NCI-H2029 treated with DMSO at 0.1 percent for 48 hours (cell line): ENCODE measurements at regions not wholly inside any gene's neighbourhood (a gene's known extent, or its start where the extent isn't known, plus 50 kb on each side); places are given as distances from the start of the nearest gene placed in this dataset.

Source experiments
- DNase-seq: peaks from one replicate; lab custom pipeline; 2025; lab: John Stamatoyannopoulos, UW

DNA sequence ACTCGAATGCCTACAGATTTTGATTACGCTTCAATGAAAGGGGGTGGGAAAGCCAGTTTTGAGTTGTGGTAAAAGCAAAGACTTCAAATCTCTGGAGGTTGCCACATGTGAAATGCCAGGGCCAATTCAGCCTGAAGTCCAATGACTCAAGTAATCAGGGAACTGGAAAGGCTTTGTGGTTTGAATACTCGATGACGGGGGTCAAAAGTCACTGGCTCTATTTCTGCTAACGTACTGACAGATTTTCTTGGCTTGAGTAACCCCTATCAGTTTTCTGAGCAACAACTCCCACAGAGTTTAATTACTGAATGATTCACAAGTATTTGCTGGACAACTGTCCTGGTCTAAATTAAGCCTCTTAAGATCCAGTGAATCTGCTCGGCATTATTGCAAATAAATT lies 152.2 kb downstream of the SIPA1L2 start:
- DNase-seq, result no peak

DNA sequence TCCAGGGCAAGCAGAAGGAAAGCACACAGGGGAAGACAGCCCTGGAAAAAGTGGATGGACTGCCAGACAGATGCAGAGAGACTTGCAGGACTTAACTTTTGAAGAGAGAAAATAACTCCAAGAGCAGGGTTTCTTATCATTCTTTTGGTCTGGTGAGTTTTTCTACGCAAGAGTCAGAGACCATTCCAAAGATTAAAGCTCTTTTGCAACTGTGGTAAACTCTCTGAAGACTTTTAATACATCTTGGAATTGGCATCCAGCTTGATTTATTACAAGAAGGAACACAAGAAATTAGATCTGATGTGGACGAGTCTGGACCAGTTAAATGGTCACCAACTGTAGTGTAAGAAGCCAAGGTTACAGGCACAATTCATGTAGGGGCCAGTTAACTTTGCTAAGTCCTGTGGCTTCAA lies 153.4 kb downstream of the SIPA1L2 start:
- DNase-seq, result no peak

DNA sequence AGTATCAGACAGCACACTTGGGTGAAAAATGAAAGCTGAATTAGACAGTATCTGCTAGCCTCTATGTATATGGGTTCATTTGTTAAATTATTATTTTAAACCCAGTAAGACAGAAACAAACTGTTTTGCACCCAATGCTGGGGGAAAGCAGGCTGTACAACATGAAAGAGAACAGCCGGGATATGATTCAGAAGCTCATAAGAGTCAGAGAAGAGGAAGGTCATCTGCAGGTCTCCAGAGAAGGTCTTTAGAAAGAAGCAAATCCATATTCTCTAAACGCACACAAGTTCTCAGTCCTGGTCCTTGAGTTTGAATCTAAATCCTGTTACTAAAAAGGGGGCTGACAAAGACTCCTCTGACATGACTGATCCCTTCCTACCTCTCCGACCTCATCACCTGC lies 155.1 kb downstream of the SIPA1L2 start:
- no peak for DNase-seq

DNA sequence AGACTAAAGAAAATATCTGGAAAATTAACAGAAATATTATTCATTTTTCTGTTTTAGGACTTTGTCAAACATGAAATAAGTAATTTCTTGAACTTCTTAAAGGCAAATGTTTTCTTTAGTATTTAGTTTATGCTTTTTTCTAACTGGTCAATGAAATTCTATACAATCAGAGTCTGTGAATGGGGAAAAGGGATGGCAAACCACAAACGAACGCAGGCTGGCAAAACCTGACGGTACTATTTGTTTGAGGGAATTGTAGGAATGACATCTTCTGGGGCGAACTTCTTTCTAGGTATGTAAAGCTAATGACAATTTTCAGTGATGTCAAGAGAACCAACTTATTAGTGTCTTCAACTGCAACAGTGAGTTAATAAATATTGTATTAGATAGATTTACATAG lies 156.0 kb downstream of the SIPA1L2 start:
- no peak for DNase-seq

DNA sequence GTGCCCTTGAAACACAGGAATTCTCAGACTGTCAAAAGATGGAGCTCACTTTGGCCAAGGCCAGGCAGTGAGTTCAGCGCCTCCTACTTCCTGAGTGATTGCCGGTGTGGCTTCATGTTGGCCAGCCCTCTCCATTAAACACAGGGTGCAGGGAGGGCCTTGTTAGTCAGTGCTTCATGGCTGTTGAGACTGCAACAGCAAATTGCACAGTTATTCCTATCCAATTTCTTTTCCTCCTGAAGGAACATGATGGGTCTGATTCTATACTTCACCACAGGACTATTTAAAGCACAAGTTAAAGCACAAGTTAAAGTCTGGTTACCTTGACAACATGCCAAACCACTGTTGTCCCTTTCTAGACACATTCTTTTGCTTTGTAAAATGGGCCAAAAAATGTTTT lies 156.6 kb downstream of the SIPA1L2 start:
- DNase-seq, result no peak

DNA sequence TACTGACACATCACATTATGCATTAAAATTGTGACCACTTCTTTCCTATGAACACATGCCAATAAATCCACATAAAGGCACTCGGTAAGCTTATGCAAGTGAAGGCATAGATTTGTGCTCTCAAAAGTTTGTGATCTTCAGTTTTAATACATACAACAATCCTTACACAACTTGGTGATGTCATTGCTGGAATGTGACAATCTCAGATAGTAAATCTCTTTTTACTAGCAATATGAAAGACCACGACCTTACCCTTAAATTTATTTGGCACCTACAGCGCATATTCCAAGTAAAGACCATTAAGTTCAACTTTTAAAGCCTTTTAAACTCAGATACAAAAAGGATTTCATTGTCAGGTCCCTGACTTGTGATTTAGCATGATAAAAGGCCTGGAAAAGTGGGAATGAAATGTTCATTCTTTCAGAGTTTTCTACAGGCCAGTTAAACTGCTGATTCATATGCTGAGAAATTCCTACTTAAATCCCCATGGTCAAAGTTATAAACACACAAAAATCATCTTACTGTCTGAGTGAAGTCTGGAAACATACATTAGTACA lies 157.4 kb downstream of the SIPA1L2 start:
- DNase-seq, result no peak

DNA sequence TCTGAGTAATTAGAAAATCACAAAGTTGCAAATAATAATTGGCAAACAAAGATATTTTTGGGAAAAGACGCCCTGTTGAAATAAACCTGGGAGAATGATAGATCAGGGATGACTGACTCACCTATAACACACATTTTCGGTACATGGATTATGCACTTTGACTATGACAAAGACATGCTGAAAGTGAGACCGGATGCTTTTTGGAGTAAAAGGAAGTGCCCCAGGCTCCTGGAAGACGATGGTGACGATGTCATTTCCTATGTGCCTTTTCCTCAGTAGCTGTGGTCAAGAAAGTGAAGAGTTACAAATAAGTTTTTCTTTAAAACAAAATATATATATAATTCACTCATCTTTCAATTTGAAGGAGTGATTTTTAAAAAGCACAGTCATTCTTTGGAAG lies 158.7 kb downstream of the SIPA1L2 start:
- DNase-seq, result no peak

DNA sequence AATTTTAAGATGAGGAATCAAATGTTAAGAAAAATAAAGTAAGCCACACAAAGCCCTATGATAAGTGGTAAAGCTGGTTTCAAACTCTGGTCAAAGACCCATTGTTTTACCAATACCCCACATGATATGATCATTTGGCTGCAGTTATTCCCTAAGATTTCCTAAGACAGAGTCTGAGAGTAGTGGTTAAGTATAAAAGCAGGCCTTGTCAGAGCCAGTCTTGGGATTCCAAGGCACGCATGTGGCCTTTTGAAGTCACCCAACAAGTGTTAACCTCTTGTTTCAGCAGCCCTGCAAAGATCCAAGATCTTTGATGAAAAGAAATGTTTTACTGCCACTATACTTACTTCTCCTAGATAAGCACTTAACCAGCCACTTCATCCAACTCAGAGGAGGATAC lies 159.2 kb downstream of the SIPA1L2 start:
- no peak for DNase-seq

DNA sequence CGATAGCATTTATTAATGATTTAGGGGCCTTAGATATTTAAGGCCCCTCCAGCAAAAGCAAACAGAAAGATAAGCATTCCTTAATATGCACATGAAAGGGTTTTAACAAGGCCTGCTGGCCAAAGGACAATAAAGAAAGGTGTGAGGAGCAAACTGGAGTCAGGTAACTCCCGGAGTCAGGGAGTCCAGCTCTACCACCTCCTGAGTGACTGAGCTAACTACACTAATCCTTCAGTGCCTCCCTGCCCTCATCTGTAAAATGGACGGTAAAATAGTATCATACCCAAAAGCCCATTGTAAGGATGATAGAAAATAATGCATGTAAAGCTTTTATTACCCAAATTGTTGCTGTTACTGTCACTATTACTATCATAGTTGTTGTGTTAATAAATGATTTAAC lies 161.7 kb downstream of the SIPA1L2 start:
- no peak for DNase-seq

DNA sequence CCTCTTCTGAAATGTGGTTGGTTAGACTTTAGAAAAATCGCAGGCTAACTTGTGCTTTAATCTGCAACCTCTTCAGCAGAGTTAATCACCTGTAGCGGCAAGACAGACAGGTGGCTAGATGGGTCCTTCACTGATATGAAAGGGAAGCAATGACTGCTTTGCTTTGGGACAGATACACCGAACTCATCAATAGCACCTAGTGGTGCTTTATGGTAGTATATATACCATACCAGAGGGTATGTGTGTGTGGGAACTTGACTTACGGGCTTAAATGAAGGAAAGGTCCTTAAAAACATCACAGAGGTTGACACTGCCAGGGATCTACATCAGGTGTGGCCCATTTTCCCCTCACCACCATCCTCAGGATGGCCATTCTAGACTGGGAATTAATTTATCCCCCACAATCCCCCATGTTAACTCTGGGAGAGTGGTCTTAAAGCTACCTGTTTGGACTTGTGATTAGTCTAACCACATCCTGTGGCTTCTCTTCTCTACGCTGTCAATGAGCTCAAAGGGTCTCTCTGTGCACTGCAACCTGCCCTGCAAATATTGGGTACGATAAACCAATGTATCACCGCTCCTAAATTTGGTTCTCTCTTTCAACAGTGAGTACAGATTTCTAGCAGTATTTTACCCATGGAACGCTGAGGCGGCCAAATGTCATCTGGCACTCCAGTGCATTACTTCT lies 162.7 kb downstream of the SIPA1L2 start:
- no peak for DNase-seq

DNA sequence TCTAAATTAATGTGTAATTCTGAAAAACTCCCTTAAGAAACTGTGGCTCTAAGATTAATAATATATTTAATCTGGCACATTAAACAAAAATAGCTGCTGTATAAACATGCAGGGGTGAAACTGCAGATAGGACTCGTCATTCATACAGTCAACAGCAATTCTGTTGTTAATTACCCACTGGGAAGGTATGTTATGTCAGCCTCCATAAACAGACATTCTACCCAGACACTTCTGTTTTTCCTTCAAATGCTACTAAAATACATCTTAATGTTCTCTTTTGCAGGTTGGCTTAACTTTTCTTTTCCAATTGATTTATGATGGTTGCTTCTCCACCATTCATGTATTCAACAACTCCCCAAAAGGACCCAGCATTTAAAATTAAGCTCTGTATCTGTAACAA lies 165.6 kb downstream of the SIPA1L2 start:
- DNase-seq, result no peak

DNA sequence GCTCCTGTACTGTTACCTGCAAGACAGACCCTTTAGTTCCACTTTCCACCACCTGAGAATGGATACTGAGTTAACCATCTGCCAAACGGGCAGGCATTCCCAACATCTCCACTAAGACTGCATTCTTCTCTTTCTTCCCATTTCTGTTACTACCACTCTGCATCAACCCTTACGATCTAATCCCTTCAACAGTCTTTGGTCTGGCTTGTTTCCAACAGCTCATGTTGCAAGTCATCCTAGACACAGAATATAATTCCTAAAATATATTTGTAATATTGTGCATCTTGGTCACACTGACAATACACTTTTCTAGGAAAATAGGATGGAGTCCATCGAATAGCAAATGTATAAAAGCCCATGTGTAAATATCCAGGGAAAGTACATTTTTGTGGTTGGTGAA lies 166.7 kb downstream of the SIPA1L2 start:
- DNase-seq, result peak; percentile 29

DNA sequence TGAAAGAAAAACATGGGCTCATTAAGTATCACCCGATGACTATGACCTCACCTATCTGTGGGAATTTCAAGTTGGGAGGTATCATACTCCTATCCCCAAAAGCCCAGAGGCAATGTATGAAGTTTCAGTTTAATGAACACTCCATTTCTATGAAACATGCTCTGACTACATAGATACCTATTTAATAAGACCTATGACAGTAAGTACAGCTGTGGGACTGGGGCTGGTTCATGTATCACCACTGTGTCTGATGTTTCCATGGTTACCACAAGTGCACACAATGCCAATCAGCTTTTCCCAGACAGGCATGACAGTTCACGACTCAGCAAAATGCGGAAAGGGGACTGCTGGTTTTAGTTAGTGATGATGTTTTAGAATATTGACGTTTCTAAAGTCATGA lies 167.7 kb downstream of the SIPA1L2 start:
- DNase-seq, result no peak

DNA sequence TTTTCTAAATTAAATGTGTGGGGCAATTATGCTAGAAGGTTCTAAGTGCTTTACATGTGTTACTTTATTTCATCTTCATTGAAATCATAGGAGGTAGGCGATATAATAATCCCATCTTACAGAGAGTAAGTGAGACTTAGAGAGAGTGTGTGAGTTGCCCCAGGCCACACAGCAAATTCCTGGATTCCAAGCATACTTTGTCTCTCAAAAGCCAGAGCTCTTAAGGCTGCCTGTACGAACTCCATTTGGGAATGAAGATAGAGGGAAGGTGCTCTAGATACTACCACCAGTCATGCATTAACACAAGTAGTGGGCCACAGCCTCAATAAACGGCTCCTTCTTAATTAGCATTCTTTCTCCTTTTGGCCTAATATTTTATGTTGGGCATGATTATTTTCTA lies 170.1 kb downstream of the SIPA1L2 start:
- DNase-seq, result no peak

DNA sequence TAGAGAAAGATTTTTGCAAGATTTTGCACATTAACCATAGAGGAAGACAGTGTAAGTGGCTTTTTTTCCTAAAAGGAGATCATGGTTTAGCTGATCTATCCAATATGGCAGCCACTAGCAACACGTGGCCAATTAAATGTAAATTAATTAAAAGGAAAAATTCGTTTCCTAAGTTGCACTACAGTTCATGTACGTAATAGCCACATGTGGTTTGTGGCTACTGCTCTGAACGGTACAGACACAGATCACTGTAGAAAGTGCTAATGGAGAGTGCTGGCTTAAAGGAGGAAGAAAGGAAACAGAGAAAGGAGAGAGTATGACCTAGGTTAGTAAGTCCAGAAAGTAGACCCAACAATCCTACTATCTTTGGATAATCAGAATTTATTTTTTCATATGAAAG lies 170.8 kb downstream of the SIPA1L2 start:
- no peak for DNase-seq

DNA sequence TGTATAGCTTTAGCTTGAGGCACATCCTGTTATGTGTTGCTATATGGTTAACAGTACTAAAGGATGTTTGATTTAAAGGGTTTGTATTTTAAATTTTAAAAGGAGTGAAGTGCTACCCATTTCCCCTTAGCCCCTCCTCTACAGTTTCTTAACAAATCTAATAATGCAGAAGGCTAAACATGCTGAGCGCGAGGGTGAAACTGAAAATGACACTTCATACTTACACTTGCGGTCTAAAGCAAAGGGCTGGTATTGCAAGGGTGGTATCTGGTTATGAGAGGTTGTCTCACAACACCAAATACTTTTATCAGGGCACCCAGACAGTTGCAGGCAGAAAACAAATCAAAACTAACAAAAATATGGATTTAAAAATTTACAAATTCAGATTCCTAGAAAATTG lies 172.3 kb downstream of the SIPA1L2 start:
- DNase-seq, result no peak

DNA sequence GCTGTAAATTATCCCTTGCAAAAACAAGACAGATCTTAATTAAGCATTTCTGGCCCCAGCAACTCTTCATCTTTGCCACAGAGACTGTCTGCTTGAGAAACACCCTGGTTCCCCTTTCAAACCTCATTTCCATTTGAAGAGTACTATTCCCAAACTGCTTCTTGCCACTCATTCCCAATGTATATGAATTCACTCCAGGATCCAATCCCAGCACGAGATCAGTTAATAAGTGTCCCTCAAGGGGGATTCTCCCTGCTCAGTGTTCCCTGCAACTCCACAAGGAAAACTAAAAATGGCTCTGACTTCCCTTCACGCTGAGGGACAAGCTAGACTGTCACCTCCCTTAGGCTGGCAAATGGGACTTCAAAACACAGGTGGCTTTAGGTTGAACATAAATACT lies 173.2 kb downstream of the SIPA1L2 start:
- no peak for DNase-seq

DNA sequence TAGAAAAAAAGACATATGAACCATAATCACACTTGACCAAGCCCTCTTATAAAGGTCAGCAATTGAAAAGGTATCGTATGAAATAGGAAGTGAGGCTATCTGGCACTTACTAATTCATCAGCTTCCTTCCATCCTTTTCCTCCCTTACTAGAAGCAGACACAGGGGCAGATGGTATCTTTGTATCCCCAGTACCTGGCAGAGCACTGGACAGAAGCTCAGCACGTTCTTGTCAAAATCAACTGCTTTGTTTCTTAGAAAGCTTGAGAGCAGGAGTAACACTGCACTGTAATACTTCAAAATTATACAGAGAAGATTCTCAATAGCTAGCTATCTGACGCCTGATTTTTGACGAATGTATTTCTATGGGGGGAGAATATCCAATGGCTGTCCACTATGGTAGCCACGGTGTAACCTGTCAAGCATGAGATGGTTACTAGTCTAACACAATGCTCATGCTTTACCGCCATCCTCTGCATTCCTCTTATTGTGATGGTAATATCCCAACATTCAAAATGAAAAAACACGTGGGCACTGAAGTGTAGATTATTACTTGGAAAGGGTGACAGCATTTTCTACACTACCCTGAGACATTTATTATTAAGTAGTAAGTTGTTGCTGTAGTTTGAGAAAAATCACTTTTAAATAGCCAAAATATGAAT lies 175.6 kb downstream of the SIPA1L2 start:
- no peak for DNase-seq

DNA sequence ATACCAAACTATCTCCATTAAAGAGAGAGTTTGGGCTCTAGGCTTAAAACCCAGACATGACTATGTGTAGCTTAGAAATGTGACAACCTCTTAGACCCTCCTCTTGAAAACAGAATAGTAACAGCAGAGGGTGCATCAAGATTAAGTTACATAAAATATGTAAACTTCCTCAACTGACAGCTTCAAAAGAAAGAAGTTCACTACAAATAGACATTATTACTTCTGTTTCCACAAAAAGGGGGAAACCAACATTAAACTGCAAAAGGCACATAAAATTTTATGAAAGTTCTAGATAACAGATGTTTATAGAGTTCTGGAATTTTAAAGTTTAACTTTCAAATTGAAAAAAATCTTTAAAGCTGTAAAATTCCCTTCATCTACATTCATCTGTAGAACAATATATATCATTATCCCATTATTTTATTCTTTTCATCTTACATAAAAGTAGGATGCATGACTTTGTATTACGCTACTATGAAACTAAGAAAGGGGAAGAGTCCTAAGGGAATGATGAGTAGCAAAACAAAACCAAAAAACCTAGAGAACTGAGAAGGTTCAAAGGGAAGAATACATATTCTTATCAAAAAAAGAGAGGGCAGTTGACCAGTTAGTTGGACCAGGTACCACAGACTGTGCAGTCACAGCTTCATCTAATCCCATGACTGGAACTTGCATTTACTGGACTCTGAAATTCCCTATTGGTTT lies 177.0 kb downstream of the SIPA1L2 start:
- no peak for DNase-seq

DNA sequence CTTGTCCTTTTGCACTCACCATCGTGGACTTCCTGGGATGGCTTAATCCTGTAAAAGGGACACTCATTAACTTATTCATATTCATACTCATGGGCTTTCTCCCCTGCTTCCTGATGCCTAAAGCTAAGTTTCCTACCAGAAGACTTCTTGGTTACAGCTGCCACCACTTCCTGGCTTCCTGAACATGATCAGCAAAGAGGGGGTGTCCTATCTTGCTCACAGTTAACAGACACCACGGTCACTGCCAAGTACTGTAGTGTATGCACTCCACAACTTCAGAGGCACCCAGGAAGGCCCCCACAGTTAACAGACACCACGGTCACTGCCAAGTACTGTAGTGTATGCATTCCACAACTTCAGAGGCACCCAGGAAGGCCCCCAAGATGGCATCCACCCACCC lies 177.8 kb downstream of the SIPA1L2 start:
- no peak for DNase-seq

DNA sequence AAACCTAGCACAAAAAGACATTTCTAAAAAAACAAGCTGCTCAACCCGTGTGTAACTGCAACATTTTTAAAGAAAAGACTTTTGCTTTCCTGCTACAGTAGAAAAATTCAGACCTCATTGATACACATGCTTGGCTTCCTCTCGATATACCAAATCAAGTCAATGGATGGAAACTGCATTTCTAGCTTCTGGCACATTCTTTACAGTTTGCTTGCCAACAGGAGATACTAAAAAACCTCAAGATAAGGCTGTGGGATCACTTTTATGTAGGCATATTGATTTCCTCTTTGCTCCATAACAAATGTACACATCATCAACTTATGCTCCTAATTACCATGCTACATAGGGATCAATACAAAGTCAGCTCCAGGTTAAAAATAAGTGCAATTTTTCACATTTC lies 178.4 kb downstream of the SIPA1L2 start:
- no peak for DNase-seq

DNA sequence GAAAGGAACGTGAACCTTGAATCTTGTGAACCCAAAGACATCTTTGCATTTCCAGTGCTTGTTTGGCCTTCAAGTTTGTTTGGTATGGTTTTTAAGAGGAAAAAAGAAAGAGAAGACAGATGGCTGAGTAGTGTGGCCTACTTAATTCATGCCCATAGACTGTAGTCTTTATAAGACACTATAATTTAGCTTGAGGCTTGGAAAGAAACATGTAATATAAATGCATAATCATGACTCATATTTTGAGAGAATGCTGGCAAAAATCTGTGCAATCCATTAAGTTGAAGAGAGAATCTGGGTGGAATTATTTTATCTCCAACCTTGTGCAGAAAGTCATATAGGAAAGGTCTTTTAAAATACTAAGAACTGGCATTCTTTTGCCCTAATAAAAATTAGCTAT lies 179.3 kb downstream of the SIPA1L2 start:
- no peak for DNase-seq

DNA sequence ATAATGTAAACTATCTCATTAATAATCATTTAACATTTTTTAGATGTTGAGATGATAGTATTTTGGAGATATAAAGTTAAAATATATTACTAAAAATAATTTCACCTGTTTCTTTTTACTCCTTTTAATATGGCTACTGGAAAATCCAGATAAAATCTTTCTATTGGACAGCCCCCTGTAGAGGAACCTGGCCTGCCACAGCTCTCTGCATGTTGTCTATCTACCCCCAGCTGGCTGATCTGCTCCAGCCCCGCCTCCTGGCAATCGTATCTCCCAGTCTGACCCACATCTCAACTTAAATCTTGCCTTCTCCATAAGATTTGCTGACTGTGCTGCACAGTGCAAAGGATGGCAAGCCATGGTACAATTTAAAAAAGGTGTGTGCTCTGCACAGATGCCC lies 182.8 kb downstream of the SIPA1L2 start:
- DNase-seq, result no peak
